ENCODE measurements at regions not wholly inside any gene's neighbourhood (a gene's known extent, or its start where the extent isn't known, plus 50 kb on each side); places are given as distances from the start of the nearest gene placed in this dataset.

DNA sequence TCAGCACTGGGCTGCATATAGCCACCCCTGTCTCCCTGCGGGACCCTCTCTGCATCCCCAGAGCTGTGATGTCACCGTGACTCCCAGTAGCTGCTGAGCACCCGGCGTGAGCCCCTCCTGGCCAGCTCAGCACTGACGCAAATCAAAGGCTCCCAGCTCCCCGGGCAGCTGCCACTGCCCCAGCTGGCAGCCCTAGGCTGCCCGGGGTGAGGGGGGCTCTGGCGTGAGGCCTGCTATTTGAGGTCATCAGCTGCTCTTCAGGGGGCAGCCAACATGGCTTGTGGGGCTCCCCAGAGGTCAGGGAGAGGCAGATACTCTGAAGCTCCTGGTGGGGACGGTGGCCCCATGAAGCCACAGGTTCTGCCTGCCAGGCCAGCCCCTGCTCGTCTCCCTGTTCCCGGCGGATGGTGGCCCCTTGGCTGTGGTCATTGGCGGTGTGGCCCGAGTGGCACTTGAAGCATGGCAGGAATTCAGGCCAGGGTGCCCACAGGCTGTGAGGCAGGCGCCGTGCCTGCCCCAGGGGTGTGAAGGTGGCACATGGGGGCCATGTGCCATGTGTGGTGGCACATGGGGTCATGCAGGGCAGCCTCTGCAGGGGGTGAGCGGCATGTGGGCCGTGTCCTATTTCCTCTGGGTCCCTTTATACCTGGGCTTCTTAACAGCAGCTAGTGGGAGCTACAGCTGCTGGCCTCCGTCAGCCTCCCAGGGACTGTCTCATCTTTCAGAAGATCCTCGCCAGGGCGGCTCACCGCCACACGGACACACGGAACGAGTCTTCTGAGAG is 85.4 kb downstream of the SIK1 start:
- TF ChIP-seq, protein P1, sequence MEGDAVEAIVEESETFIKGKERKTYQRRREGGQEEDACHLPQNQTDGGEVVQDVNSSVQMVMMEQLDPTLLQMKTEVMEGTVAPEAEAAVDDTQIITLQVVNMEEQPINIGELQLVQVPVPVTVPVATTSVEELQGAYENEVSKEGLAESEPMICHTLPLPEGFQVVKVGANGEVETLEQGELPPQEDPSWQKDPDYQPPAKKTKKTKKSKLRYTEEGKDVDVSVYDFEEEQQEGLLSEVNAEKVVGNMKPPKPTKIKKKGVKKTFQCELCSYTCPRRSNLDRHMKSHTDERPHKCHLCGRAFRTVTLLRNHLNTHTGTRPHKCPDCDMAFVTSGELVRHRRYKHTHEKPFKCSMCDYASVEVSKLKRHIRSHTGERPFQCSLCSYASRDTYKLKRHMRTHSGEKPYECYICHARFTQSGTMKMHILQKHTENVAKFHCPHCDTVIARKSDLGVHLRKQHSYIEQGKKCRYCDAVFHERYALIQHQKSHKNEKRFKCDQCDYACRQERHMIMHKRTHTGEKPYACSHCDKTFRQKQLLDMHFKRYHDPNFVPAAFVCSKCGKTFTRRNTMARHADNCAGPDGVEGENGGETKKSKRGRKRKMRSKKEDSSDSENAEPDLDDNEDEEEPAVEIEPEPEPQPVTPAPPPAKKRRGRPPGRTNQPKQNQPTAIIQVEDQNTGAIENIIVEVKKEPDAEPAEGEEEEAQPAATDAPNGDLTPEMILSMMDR (IDR thresholded peaks at IDR 0.05) = no peak
- TF ChIP-seq POLR2A (IDR thresholded peaks at IDR 0.05) = no peak
- TF ChIP-seq POLR2AphosphoS5 (IDR thresholded peaks at IDR 0.05) = no peak
